ENCODE measurements at regions not wholly inside any gene's neighbourhood (a gene's known extent, or its start where the extent isn't known, plus 50 kb on each side); places are given as distances from the start of the nearest gene placed in this dataset.

DNA sequence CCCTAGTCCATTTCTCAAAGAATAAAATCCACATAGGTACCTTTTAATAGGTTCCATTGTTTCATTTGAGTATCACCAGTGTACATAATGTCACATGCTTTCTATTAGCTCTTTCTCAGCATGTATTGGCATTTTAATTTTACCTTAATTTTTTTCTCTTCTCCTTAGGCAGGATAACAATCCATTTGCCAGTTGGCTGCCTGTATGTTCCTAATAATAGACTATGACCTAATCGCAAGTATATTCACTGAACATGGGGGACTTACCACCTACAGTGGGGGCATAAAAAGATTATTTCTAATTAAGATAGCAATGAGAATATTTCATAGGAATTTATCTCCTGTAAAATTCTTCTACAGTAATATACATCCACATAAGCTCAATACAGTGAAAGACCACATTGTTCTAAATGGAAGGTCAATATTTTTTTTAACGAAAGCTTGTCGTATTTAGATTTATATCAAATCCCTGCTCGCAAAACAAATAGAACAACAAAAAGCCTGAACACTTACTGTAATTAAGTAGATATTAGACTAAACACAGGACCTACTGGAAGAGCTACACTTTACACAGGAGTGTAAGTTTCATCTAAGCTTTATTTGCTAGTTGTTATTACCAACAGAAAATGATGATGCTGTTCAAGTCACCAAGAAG is 76.4 kb downstream of the OGFRL1 start:
- TF ChIP-seq EP300 (IDR thresholded peaks at IDR 0.05; ENCODE audit: borderline replicate concordance), result no peak
- TF ChIP-seq EGR1 (IDR thresholded peaks at IDR 0.05), result no peak
- no peak for TF ChIP-seq YY1 (IDR thresholded peaks at IDR 0.05; ENCODE audit: low read depth)
- no peak for TF ChIP-seq TAF1 (IDR thresholded peaks at IDR 0.05; ENCODE audit: low read depth)
- TF ChIP-seq REST (IDR thresholded peaks at IDR 0.05; ENCODE audit: low read depth), result no peak
- no peak for TF ChIP-seq CEBPB (IDR thresholded peaks at IDR 0.05)
- no peak for TF ChIP-seq TCF12 (IDR thresholded peaks at IDR 0.05; ENCODE audit: low read depth)
- no peak for TF ChIP-seq CREB1 (IDR thresholded peaks at IDR 0.05; ENCODE audit: low read depth)
- TF ChIP-seq MAX (IDR thresholded peaks at IDR 0.05), result no peak
- TF ChIP-seq ZBTB7A (IDR thresholded peaks at IDR 0.05; ENCODE audit: low read depth), result no peak
- TF ChIP-seq NFIC (IDR thresholded peaks at IDR 0.05), result no peak
- TF ChIP-seq TEAD4 (IDR thresholded peaks at IDR 0.05), result no peak
- no peak for TF ChIP-seq USF1 (IDR thresholded peaks at IDR 0.05)
- TF ChIP-seq RAD21 (IDR thresholded peaks at IDR 0.05; ENCODE audit: low read depth), result no peak
- no peak for TF ChIP-seq FOXM1 (IDR thresholded peaks at IDR 0.05; ENCODE audit: borderline replicate concordance, low read depth)

- TF ChIP-seq NFIC (IDR thresholded peaks at IDR 0.05) (no peak), CREB1 (IDR thresholded peaks at IDR 0.05; ENCODE audit: low read depth) (no peak), REST (IDR thresholded peaks at IDR 0.05; ENCODE audit: low read depth) (no peak), TEAD4 (IDR thresholded peaks at IDR 0.05) (no peak), FOXM1 (IDR thresholded peaks at IDR 0.05; ENCODE audit: borderline replicate concordance, low read depth) (no peak), TAF1 (IDR thresholded peaks at IDR 0.05; ENCODE audit: low read depth) (no peak), EGR1 (IDR thresholded peaks at IDR 0.05) (no peak), EP300 (IDR thresholded peaks at IDR 0.05; ENCODE audit: borderline replicate concordance) (no peak), USF1 (IDR thresholded peaks at IDR 0.05) (no peak), TCF12 (IDR thresholded peaks at IDR 0.05; ENCODE audit: low read depth) (no peak)
Measured at GRCh38 chr6:71367756-71368155, 79.1 kb downstream of the OGFRL1 start.

DNA sequence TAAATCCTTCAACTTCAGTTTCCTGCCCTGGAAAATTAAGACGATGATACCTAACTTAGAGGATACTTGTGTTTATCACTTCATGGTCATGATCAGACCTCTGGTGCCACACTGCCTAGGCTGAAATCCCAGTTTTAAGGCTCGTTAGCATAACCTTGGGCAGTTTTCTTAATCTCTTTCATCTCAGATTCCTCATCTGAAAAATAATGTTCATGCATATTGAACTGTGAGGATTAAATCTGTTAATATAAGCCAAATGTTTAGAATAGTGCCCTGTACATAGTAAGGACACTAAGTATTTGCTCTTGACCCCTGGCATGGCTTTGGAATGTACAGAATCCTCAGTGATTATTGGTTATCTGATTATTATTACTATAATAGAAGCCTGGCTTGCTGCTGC is 79.7 kb downstream of the OGFRL1 start:
- no peak for TF ChIP-seq RAD21 (IDR thresholded peaks at IDR 0.05; ENCODE audit: low read depth)

- no peak for TF ChIP-seq REST (IDR thresholded peaks at IDR 0.05; ENCODE audit: low read depth)
- TF ChIP-seq ZBTB7A (IDR thresholded peaks at IDR 0.05; ENCODE audit: low read depth), result no peak
Measured at GRCh38 chr6:71371559-71371958, 82.9 kb downstream of the OGFRL1 start.

DNA sequence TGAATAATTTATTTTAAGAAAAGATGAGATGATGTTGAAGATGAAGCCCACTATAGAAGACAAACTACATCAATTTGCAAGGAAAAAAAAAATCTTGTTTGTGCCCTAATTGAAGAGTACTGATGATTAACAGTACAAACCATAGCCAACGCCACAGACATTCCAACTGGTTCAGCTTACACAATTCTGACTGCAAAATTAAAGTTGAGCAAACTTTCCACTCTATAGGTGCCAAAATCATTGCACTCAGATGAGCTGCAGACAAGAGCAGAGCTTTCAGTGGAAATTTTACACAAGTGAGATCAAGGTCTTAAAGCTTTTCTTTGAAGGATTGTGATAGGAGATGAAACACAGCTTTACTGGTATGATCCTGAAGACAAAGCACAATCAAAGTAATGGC is 85.3 kb downstream of the OGFRL1 start:
- TF ChIP-seq TEAD4 (IDR thresholded peaks at IDR 0.05) (no peak), CEBPB (IDR thresholded peaks at IDR 0.05) (no peak), NFIC (IDR thresholded peaks at IDR 0.05) (no peak), ZBTB7A (IDR thresholded peaks at IDR 0.05; ENCODE audit: low read depth) (no peak)

DNA sequence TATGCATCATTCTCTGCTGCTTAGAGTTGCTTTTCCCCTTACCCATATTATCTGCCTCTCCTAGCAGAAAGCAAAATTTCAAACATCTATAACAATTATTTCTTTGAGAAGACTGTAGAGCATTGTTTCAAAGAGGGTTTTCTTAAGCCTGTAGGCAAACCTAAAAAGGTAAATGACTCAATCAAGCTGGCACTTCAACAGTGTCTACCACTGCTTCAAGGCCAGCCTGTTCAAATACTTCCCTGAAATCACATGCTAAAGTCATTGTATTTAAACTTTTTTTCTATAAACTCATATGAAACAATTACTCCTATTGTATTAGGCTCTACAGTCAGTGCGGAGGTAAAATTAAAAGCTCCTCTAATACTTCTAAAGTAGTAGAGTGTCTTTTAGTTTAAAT is 87.1 kb downstream of the OGFRL1 start:
- TF ChIP-seq CEBPB (IDR thresholded peaks at IDR 0.05), result no peak
- no peak for TF ChIP-seq RAD21 (IDR thresholded peaks at IDR 0.05; ENCODE audit: low read depth)
- no peak for TF ChIP-seq TAF1 (IDR thresholded peaks at IDR 0.05; ENCODE audit: low read depth)
- no peak for TF ChIP-seq REST (IDR thresholded peaks at IDR 0.05; ENCODE audit: low read depth)
- no peak for TF ChIP-seq EGR1 (IDR thresholded peaks at IDR 0.05)
- TF ChIP-seq YY1 (IDR thresholded peaks at IDR 0.05; ENCODE audit: low read depth), result no peak
- no peak for TF ChIP-seq TEAD4 (IDR thresholded peaks at IDR 0.05)
- TF ChIP-seq EP300 (IDR thresholded peaks at IDR 0.05; ENCODE audit: borderline replicate concordance), result no peak
- no peak for TF ChIP-seq ZBTB7A (IDR thresholded peaks at IDR 0.05; ENCODE audit: low read depth)
- TF ChIP-seq TCF12 (IDR thresholded peaks at IDR 0.05; ENCODE audit: low read depth), result no peak
- no peak for TF ChIP-seq FOXM1 (IDR thresholded peaks at IDR 0.05; ENCODE audit: borderline replicate concordance, low read depth)
- TF ChIP-seq MAX (IDR thresholded peaks at IDR 0.05), result no peak
- no peak for TF ChIP-seq USF1 (IDR thresholded peaks at IDR 0.05)
- no peak for TF ChIP-seq CREB1 (IDR thresholded peaks at IDR 0.05; ENCODE audit: low read depth)

Data from Ishikawa (cell line).